ENCODE measurements at regions not wholly inside any gene's neighbourhood (a gene's known extent, or its start where the extent isn't known, plus 50 kb on each side); places are given as distances from the start of the nearest gene placed in this dataset.

DNA sequence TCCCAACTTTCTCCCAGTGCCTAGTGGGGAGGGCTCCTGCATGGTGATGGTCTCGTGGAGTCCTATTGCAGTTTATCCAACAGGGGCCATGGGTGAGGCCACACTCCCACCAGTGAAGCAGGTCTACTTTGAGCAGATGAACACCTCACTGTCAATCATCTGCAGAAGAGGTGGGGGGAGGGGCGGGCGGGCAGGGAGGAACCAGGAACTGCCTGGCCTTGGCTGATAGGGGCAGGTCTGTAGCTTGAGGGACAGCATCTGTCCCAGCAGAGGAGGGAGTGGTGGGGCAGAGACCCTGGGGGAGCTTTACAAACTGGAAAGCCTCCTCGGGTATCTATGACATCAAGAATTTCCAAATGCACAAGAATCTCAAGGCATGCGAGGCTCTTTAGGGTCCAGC lies 58.7 kb upstream of the ZNF423 start:
- Histone ChIP-seq H3K27me3 (ENCODE audit: insufficient read depth) (no peaks in the 10 kb centered on the region), H3K79me2 (replicated peaks; ENCODE audit: insufficient read depth) (no peaks in the 10 kb centered on the region), H3K4me1 (ENCODE audit: insufficient read depth) (no peaks in the 10 kb centered on the region), H4K20me1 (replicated peaks; ENCODE audit: insufficient read depth) (no peaks in the 10 kb centered on the region), H3K4me2 (no peak overlapping the region), H3K4me3 (no peak overlapping the region), H3F3A (replicated peaks; ENCODE audit: low read depth) (no peaks in the 10 kb centered on the region), H2AFZ (no peak overlapping the region), H3K36me3 (ENCODE audit: insufficient read depth) (no peaks in the 10 kb centered on the region), H3K27ac (ENCODE audit: low read depth) (no peak overlapping the region), H3K9me2 (ENCODE audit: insufficient read depth) (peaks cover 6% of the 10 kb centered on the region; the same call in 1 of the 2 replicates)
- ATAC-seq (no peak), DNase-seq (ENCODE audit: low spot score) (no peak)
- Mint-ChIP-seq H3K9me3 (no peaks in the 10 kb centered on the region), H3K4me3 (no peak overlapping the region), H3K27ac (no peak overlapping the region), H3K36me3 (ENCODE audit: low read depth) (no peaks in the 10 kb centered on the region), H3K27me3 (ENCODE audit: insufficient read depth, low read depth, poor library complexity) (peaks cover 10% of the 10 kb centered on the region), H3K4me1 (peaks cover 4% of the 10 kb centered on the region; the same call in 2 of the 3 replicates)
- TF ChIP-seq NANOG (IDR thresholded peaks at IDR 0.05; ENCODE audit: borderline replicate concordance): no peak
- TF ChIP-seq, protein P1, sequence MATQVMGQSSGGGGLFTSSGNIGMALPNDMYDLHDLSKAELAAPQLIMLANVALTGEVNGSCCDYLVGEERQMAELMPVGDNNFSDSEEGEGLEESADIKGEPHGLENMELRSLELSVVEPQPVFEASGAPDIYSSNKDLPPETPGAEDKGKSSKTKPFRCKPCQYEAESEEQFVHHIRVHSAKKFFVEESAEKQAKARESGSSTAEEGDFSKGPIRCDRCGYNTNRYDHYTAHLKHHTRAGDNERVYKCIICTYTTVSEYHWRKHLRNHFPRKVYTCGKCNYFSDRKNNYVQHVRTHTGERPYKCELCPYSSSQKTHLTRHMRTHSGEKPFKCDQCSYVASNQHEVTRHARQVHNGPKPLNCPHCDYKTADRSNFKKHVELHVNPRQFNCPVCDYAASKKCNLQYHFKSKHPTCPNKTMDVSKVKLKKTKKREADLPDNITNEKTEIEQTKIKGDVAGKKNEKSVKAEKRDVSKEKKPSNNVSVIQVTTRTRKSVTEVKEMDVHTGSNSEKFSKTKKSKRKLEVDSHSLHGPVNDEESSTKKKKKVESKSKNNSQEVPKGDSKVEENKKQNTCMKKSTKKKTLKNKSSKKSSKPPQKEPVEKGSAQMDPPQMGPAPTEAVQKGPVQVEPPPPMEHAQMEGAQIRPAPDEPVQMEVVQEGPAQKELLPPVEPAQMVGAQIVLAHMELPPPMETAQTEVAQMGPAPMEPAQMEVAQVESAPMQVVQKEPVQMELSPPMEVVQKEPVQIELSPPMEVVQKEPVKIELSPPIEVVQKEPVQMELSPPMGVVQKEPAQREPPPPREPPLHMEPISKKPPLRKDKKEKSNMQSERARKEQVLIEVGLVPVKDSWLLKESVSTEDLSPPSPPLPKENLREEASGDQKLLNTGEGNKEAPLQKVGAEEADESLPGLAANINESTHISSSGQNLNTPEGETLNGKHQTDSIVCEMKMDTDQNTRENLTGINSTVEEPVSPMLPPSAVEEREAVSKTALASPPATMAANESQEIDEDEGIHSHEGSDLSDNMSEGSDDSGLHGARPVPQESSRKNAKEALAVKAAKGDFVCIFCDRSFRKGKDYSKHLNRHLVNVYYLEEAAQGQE (IDR thresholded peaks at IDR 0.05; ENCODE audit: unreplicated experiment): no peak
- TF ChIP-seq JUNB (IDR thresholded peaks at IDR 0.05; ENCODE audit: unreplicated experiment): no peak

DNA sequence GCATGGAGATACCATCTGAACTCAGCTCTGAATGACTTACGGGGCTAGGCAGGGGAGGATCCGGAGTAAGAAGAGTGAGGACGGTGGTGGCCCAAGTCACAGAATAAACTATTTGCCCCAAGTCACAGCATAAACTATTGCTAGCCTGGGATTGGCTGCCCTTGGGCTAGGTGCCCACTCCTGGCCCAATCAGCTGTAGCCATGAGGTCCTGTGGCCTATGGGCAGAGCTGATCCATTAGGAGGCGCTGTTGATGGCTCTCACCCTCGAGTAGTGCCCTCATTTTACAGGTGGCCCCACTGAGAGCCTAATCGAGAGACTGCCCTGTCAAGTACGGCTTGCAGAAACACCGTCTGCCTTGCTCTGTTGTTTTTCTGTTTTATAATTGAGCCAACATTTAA lies 62.3 kb upstream of the ZNF423 start:
- H3K27me3 ChIP-seq (ENCODE audit: insufficient read depth): no peaks in the 10 kb centered on the region
- H3K4me2 ChIP-seq: no peak overlapping the region
- H3K9me2 ChIP-seq (ENCODE audit: insufficient read depth): peaks cover 6% of the 10 kb centered on the region; the same call in 1 of the 2 replicates
- no peak overlapping the region for H3K4me3 ChIP-seq
- H3K27me3 Mint-ChIP-seq (ENCODE audit: insufficient read depth, low read depth, poor library complexity): peaks cover 20% of the 10 kb centered on the region
- H3K4me1 Mint-ChIP-seq: peaks cover 4% of the 10 kb centered on the region; the same call in 2 of the 3 replicates
- DNase-seq (ENCODE audit: low spot score) (peak; percentile 51), ATAC-seq (peak; percentile 30)
- no peaks in the 10 kb centered on the region for H3K79me2 ChIP-seq (replicated peaks; ENCODE audit: insufficient read depth)
- H3K27ac Mint-ChIP-seq: no peak overlapping the region
- no peaks in the 10 kb centered on the region for H4K20me1 ChIP-seq (replicated peaks; ENCODE audit: insufficient read depth)
- no peak for TF ChIP-seq EZH2 (IDR thresholded peaks at IDR 0.05; ENCODE audit: low read depth, unreplicated experiment)
- TF ChIP-seq POLR2AphosphoS5 (IDR thresholded peaks at IDR 0.05; ENCODE audit: low read depth): no peak
- TF ChIP-seq, protein P2, sequence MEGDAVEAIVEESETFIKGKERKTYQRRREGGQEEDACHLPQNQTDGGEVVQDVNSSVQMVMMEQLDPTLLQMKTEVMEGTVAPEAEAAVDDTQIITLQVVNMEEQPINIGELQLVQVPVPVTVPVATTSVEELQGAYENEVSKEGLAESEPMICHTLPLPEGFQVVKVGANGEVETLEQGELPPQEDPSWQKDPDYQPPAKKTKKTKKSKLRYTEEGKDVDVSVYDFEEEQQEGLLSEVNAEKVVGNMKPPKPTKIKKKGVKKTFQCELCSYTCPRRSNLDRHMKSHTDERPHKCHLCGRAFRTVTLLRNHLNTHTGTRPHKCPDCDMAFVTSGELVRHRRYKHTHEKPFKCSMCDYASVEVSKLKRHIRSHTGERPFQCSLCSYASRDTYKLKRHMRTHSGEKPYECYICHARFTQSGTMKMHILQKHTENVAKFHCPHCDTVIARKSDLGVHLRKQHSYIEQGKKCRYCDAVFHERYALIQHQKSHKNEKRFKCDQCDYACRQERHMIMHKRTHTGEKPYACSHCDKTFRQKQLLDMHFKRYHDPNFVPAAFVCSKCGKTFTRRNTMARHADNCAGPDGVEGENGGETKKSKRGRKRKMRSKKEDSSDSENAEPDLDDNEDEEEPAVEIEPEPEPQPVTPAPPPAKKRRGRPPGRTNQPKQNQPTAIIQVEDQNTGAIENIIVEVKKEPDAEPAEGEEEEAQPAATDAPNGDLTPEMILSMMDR (conservative IDR thresholded peaks at IDR 0.05; ENCODE audit: low read depth in 2 of 2): peak; percentile 45 to 56
- no peak for TF ChIP-seq JUNB (IDR thresholded peaks at IDR 0.05; ENCODE audit: unreplicated experiment)
- no peak for TF ChIP-seq ZNF114 (CRISPR knock-in tag; IDR thresholded peaks at IDR 0.05)
- no peak for TF ChIP-seq EZH2phosphoT487 (IDR thresholded peaks at IDR 0.05; ENCODE audit: unreplicated experiment)
- no peaks in the 10 kb centered on the region for H3K9me3 Mint-ChIP-seq
- no peaks in the 10 kb centered on the region for H3K36me3 ChIP-seq (ENCODE audit: insufficient read depth)
- H3F3A ChIP-seq (replicated peaks; ENCODE audit: low read depth): no peaks in the 10 kb centered on the region
- H3K4me1 ChIP-seq (ENCODE audit: insufficient read depth): no peaks in the 10 kb centered on the region
- H3K36me3 Mint-ChIP-seq (ENCODE audit: low read depth): no peaks in the 10 kb centered on the region
- H2AFZ ChIP-seq: no peak overlapping the region
- H3K27ac ChIP-seq (ENCODE audit: low read depth): no peak overlapping the region
- no peak overlapping the region for H3K4me3 Mint-ChIP-seq

Measured in GM23338 (cell line).